Heart right ventricle (tissue), 16 donors: ENCODE measurements at regions not wholly inside any gene's neighbourhood (a gene's known extent, or its start where the extent isn't known, plus 50 kb on each side); places are given as distances from the start of the nearest gene placed in this dataset.

Experiments
- ATAC-seq, 8 donors: fragments of 200-7000 bp; cut with Tn5 transposase; one replicate each; pipeline ENCODE4 v1.9.1; 2020; ENCODE audit warnings: mild to moderate bottlenecking in 8 of 8, moderate library complexity in 8 of 8, moderate number of reproducible peaks in 1 of 8
- DNase-seq, 2 donors: peaks; one replicate each; pipeline ENCODE4 v3.0.0-alpha.2; 2020
- H3K27ac ChIP-seq, 10 donors: fragments of 200-600 bp; sonication (generic) in 2 of 10; one replicate each; pipeline versions ENCODE4 v1.5.0 to v1.8.0; 2020 to 2022; ENCODE audit warnings: mild to moderate bottlenecking in 3 of 10
- H3K27me3 ChIP-seq, 7 donors: fragments of 200-600 bp; one replicate each; pipeline ENCODE4 v1.8.0; 2021 to 2022; ENCODE audit warnings: mild to moderate bottlenecking in 2 of 7
- H3K36me3 ChIP-seq, 9 donors: fragments of 200-600 bp; sonication (generic) in 1 of 9; one replicate each; pipeline versions ENCODE4 v1.5.0 to v1.8.0; 2020 to 2022; ENCODE audit warnings: mild to moderate bottlenecking in 2 of 9
- H3K4me1 ChIP-seq, 9 donors: fragments of 200-600 bp; sonication (generic) in 1 of 9; one replicate each; pipeline versions ENCODE4 v1.5.0 to v1.8.0; 2020 to 2022; ENCODE audit warnings: mild to moderate bottlenecking in 4 of 9
- H3K4me3 ChIP-seq, 10 donors: fragments of 200-600 bp; sonication (generic) in 2 of 10; one replicate each; pipeline versions ENCODE4 v1.5.0 to v1.8.0; 2020 to 2022; ENCODE audit warnings: mild to moderate bottlenecking in 7 of 10, moderate library complexity in 2 of 10
- H3K9me3 ChIP-seq, 11 donors: fragments of 200-600 bp in 10 of 11; sonication (generic) in 2 of 11; one replicate each; pipeline versions ENCODE4 v1.5.0 to v1.8.0; 2013 to 2022; ENCODE audit warnings: mild to moderate bottlenecking in 2 of 11, control low read depth in 1 of 11, moderate library complexity in 1 of 11
- WGBS, 2 donors: extraction: QIAGEN DNeasy Blood & Tissue Kit; methylation state at CpG; one replicate each; pipeline ENCODE4 v1.1.7; 2013; ENCODE audit warnings: inconsistent platforms in 1 of 2; 5-methylcytosine and 5-hydroxymethylcytosine counted together
- intact Hi-C, 10 donors: fragments of 100-400 bp; cut with DNase I; formaldehyde crosslinking; loops; one replicate each; pipeline versions ENCODE4 v1.11.1 to v1.14.2; 2022
- TF ChIP-seq, protein P1 (sequence below), 9 donors: fragments of 200-600 bp; sonication (generic) in 2 of 9; IDR thresholded peaks; one replicate each; pipeline versions ENCODE4 v1.5.0 to v1.8.0; 2021 to 2022; ENCODE audit warnings: antibody characterized with exemption in 9 of 9, mild to moderate bottlenecking in 5 of 9, moderate library complexity in 1 of 9
- donor health status: Arrhythmogenic right ventricular cardiomyopathy.
- donor health status: ischemic (EF 13 %, LVEDD 7.1; RV severe dilation, severe dysfunction).
- donor health status: healthy with polysubstance abuse.
- donor health status: DM: no; HTN: yes; CAD: no.
- donor health status: DM: no; HTN: no; CAD: no.
- donor health status: ischemic (EF 25% LVEDD 6.9; RV normal size, moderate dysfunction).
- donor health status: ischemic (EF 25% LVEDD 5.7; RV mildly dilated, moderate dysfunction).
- donor health status: healthy.
- donor health status: DM: yes; HTN: yes; CAD: no.
- donor health status: Ischemic cardiomyopathy.
- donor health status: ischemic (EF 35%, LVEDD 5.7; RV mildly dilated, moderate dysfunction).
- donor health status: nonischemic (EF 11% LVEDD 7.7; RV severe dilation, severe dysfunction).
- donor health status: DM: yes; HTN: yes; CAD: no.
- donor health status: PGD.
- donor health status: ischemic (EF 29% LVEDD 5.4; RV normal size, mild dysfunction).
- donor health status: nonischemic (EF 23%, LVEDD 6.1; RV moderate dilation, normal function).

DNA sequence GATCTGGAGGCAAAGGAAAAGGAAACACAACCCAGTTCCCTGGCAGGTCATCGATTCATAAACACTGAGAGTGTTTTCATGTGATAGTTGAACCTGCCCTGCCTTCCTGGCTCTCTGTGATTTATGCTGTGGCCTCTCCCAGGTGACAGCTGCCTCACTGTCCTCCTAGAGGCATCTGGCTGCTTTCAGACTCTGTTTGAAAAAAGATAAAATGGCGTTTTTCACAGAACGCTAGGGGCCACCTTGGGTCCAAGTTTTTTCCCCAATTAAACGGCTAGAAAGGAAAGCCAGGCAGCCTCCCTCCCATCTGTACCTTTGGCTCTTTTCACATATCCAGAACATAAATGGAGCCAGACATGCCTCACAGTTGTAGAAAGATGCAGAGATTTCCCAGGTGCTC lies 252.6 kb upstream of the CCDC196 start:
- DNase-seq (no peak), ATAC-seq (no peak)
- intact Hi-C loops, result no loop called here
- Histone ChIP-seq H3K4me3 (no peak overlapping the region), H3K36me3 (no peaks in the 10 kb centered on the region), H3K9me3 (no peaks in the 10 kb centered on the region), H3K27me3 (peaks cover 0 to 34% (median 6%) of the 10 kb centered on the region in 7 donors), H3K4me1 (peaks cover 0 to 16% (median 7%) of the 10 kb centered on the region in 9 donors), H3K27ac (no peak overlapping the region)
- TF ChIP-seq, protein P1, sequence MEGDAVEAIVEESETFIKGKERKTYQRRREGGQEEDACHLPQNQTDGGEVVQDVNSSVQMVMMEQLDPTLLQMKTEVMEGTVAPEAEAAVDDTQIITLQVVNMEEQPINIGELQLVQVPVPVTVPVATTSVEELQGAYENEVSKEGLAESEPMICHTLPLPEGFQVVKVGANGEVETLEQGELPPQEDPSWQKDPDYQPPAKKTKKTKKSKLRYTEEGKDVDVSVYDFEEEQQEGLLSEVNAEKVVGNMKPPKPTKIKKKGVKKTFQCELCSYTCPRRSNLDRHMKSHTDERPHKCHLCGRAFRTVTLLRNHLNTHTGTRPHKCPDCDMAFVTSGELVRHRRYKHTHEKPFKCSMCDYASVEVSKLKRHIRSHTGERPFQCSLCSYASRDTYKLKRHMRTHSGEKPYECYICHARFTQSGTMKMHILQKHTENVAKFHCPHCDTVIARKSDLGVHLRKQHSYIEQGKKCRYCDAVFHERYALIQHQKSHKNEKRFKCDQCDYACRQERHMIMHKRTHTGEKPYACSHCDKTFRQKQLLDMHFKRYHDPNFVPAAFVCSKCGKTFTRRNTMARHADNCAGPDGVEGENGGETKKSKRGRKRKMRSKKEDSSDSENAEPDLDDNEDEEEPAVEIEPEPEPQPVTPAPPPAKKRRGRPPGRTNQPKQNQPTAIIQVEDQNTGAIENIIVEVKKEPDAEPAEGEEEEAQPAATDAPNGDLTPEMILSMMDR (IDR thresholded peaks at IDR 0.05), result no peak
- 33 to 35% methylated on average over 4 of the region's 4 CpGs for WGBS, 2 donors

DNA sequence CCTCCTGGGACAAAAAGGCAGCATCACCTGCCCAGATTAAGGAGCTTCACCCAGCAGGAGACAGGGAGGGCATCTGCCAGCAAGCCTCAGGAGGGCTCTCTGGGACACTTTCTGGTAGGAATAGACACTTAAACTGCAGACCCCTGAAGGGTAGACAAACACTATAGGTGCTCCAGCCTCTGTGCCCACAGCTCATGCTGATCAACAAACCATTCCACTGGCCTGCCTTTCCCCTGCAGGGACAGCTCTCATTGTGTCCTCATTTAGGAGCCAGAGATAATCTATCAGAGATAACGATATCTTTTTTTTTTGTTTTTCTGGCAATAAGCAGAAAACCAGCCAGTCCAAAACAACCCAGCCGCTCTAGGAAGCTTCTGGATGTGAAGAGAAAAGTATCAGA lies 251.8 kb upstream of the CCDC196 start:
- DNase-seq (no peak), ATAC-seq (no peak)
- Histone ChIP-seq H3K9me3 (no peaks in the 10 kb centered on the region), H3K36me3 (no peaks in the 10 kb centered on the region), H3K4me1 (peaks cover 0 to 18% (median 9%) of the 10 kb centered on the region in 9 donors), H3K27ac (no peak overlapping the region), H3K27me3 (peaks cover 0 to 34% (median 6%) of the 10 kb centered on the region in 7 donors), H3K4me3 (no peak overlapping the region)
- TF ChIP-seq, protein P1 (IDR thresholded peaks at IDR 0.05), result no peak
- WGBS, 2 donors, result 42 to 55% methylated on average over 2 of the region's 2 CpGs
- intact Hi-C loops, result no loop called here

DNA sequence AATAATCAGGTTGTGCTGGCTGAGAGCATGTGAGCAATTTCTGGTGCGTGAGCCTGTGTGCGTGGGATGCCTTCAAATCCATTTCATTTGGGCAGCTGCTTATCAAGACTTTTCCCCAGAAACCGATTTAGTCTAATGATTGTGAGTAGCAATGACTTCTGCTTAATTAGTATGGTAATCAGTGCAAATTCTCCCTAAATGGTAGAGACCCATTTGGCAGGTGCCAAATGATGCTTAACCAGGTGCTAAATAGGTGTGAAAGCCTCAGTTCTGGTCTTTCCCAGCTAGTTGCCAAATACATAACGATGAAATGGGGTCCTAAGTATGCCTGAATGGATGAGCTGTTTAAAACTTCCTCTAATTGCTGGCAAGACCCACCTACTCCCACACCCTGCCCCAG lies 248.4 kb upstream of the CCDC196 start:
- peaks cover 0 to 18% (median 6%) of the 10 kb centered on the region in 7 donors for H3K27me3 ChIP-seq
- 42 to 44% methylated on average over 4 of the region's 4 CpGs for WGBS, 2 donors
- intact Hi-C loops, result no loop called here

DNA sequence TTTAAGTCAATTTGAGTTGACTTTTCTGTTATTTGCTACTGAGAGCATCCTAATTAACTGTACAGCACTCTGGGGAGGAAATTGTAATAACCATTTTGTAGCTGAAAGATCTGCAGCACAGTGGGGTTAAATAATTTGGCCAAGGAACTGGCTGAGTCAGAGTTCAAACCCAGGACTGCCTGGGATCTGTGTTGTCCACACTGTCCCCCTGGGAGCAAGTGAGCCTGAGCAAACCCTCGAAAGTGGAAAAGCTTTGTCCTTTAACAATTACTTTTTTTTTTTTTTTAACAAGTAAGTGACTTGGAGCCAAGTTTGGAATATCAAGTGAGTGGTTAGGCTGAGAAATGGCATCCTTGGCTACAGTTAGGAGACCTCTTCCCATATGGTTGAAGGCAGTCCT lies 247.2 kb upstream of the CCDC196 start:
- ATAC-seq (peak in 6 of 8 donors; percentile 35 to 82 (median 70)), DNase-seq (peak in 1 of 2 donors; percentile 12)
- Histone ChIP-seq H3K9me3 (no peaks in the 10 kb centered on the region), H3K36me3 (no peaks in the 10 kb centered on the region), H3K4me1 (peaks cover 0 to 18% (median 9%) of the 10 kb centered on the region in 9 donors), H3K27ac (no peak overlapping the region), H3K4me3 (no peak overlapping the region), H3K27me3 (peaks cover 0 to 20% (median 6%) of the 10 kb centered on the region in 7 donors)
- 32 to 45% methylated on average over 1 of the region's 1 CpG for WGBS, 2 donors
- intact Hi-C loops, result no loop called here
- TF ChIP-seq, protein P1 (IDR thresholded peaks at IDR 0.05), result no peak

More for the DNA sequence above, 248.4 kb upstream of the CCDC196 start:
- Histone ChIP-seq H3K9me3 (no peaks in the 10 kb centered on the region), H3K27ac (no peak overlapping the region), H3K4me3 (no peak overlapping the region), H3K36me3 (no peaks in the 10 kb centered on the region), H3K4me1 (peaks cover 0 to 18% (median 9%) of the 10 kb centered on the region in 9 donors)
- ATAC-seq (no peak), DNase-seq (no peak)
- TF ChIP-seq, protein P1 (IDR thresholded peaks at IDR 0.05), result no peak
